Prostate gland (tissue), 2 donors: ENCODE measurements at regions not wholly inside any gene's neighbourhood (a gene's known extent, or its start where the extent isn't known, plus 50 kb on each side); places are given as distances from the start of the nearest gene placed in this dataset.

ENCODE experiments used
- DNase-seq: peaks from one replicate; pipeline ENCODE4 v3.0.0-alpha.2; 2019; ENCODE audit warnings: low spot score
- H3K27ac ChIP-seq, 2 donors: fragments of 200-600 bp; sonication (generic); 2 replicates each; pipeline ENCODE4 v1.5.1; 2017 to 2019
- H3K27me3 ChIP-seq: fragments of 200-600 bp; sonication (generic); replicated peaks from 2 replicates; pipeline ENCODE4 v1.5.1; 2019; ENCODE audit not compliant: insufficient read depth
- H3K36me3 ChIP-seq, 2 donors: fragments of 200-600 bp; sonication (generic); 1 replicate in 1 of 2; 2 replicates in 1 of 2; pipeline versions ENCODE4 v1.5.1 to v1.8.1; 2017 to 2019
- H3K4me1 ChIP-seq: fragments of 200-600 bp; sonication (generic); replicated peaks from 2 replicates; pipeline ENCODE4 v1.5.1; 2019
- H3K4me3 ChIP-seq, 2 donors: fragments of 200-600 bp; sonication (generic); 2 replicates each; pipeline ENCODE4 v1.5.1; 2017 to 2019
- H3K9me3 ChIP-seq: fragments of 200-600 bp; sonication (generic); 2 replicates; pipeline ENCODE4 v1.5.1; 2017
- CTCF ChIP-seq, 4 experiments: fragments of 200-600 bp in 2 of 4; fragments of 450-650 bp in 2 of 4; sonication (generic) in 2 of 4; IDR thresholded peaks; 1 replicate in 3 of 4; 2 replicates in 1 of 4; pipeline ENCODE4 v1.5.1; 2016 to 2019; ENCODE audit warnings: antibody characterized with exemption in 4 of 4, mild to moderate bottlenecking in 2 of 4, moderate library complexity in 2 of 4
- POLR2A ChIP-seq: fragments of 450-650 bp; IDR thresholded peaks from one replicate; pipeline ENCODE4 v1.6.1; 2016; ENCODE audit warnings: antibody characterized with exemption, mild to moderate bottlenecking
- POLR2AphosphoS5 ChIP-seq: sonication (generic); formaldehyde crosslinking; IDR thresholded peaks from one replicate; pipeline ENCODE4 v1.6.1; 2017; ENCODE audit warnings: antibody characterized with exemption
- WGBS: methylation state at CpG from one replicate; pipeline ENCODE4 v1.1.5; 2018; 5-methylcytosine and 5-hydroxymethylcytosine counted together
- intact Hi-C: fragments of 100-400 bp; cut with DNase I; formaldehyde crosslinking; loops from one replicate; pipeline ENCODE4 v1.14.2; 2022

GRCh38 chrX:139211568-139212182, 318.9 kb upstream of the F9 start:
- TF ChIP-seq CTCF (IDR thresholded peaks at IDR 0.05) = no peak
- no peak for TF ChIP-seq POLR2A
- no peak for TF ChIP-seq POLR2AphosphoS5
- H3K27me3 ChIP-seq = no peaks in the 10 kb centered on the region
- intact Hi-C loops = no loop called here
- H3K9me3 ChIP-seq = no peaks in the 10 kb centered on the region
- H3K27ac ChIP-seq = no peak overlapping the region
- no peak overlapping the region for H3K4me3 ChIP-seq
- DNase-seq = no peak
- H3K4me1 ChIP-seq = no peaks in the 10 kb centered on the region
- no peaks in the 10 kb centered on the region for H3K36me3 ChIP-seq
- 33% methylated on average over 8 of the region's 8 CpGs for WGBS

GRCh38 chrX:139209342-139209741, 321.2 kb upstream of the F9 start:
- Histone ChIP-seq H3K4me1 (no peaks in the 10 kb centered on the region), H3K36me3 (no peaks in the 10 kb centered on the region), H3K4me3 (no peak overlapping the region), H3K27me3 (no peaks in the 10 kb centered on the region), H3K9me3 (no peaks in the 10 kb centered on the region), H3K27ac (no peak overlapping the region)
- TF ChIP-seq POLR2AphosphoS5 = no peak
- no peak for TF ChIP-seq POLR2A
- WGBS = 73% methylated on average over 5 of the region's 5 CpGs
- intact Hi-C loops = loop anchor here (10.0 kb wide), 1 partner anchor 355 kb away; no protein-coding TSS in a partner anchor
- DNase-seq = no peak

- Histone ChIP-seq H3K27me3 (no peaks in the 10 kb centered on the region), H3K9me3 (no peaks in the 10 kb centered on the region), H3K4me3 (no peak overlapping the region), H3K36me3 (no peaks in the 10 kb centered on the region), H3K27ac (no peak overlapping the region), H3K4me1 (no peaks in the 10 kb centered on the region)
- DNase-seq = no peak
- TF ChIP-seq POLR2AphosphoS5 = no peak
- TF ChIP-seq POLR2A = no peak
- no peak for TF ChIP-seq CTCF (IDR thresholded peaks at IDR 0.05)
- intact Hi-C loops = loop anchor here (10.0 kb wide), 1 partner anchor 353 kb away; no protein-coding TSS in a partner anchor
These were observed 322.9 kb upstream of the F9 start for GRCh38 chrX:139207655-139208054.

GRCh38 chrX:139206914-139207313, 323.6 kb upstream of the F9 start:
- 73% methylated on average over 3 of the region's 3 CpGs for WGBS
- intact Hi-C loops = loop anchor here (10.0 kb wide), 1 partner anchor 352 kb away; no protein-coding TSS in a partner anchor

More at GRCh38 chrX:139206914-139207313, 323.6 kb upstream of the F9 start:
- no peaks in the 10 kb centered on the region for H3K27me3 ChIP-seq
- TF ChIP-seq POLR2AphosphoS5 (no peak), CTCF (IDR thresholded peaks at IDR 0.05) (no peak), POLR2A (no peak)
- H3K27ac ChIP-seq = no peak overlapping the region
- no peaks in the 10 kb centered on the region for H3K4me1 ChIP-seq
- no peaks in the 10 kb centered on the region for H3K36me3 ChIP-seq
- no peak for DNase-seq
- H3K9me3 ChIP-seq = no peaks in the 10 kb centered on the region
- H3K4me3 ChIP-seq = no peak overlapping the region
